K562 (cell line): ENCODE measurements at regions not wholly inside any gene's neighbourhood (a gene's known extent, or its start where the extent isn't known, plus 50 kb on each side); places are given as distances from the start of the nearest gene placed in this dataset.

Source experiments
- CCAR2 ChIP-seq: fragments of 200-400 bp; formaldehyde crosslinking; IDR thresholded peaks from 2 replicates; pipeline ENCODE4 v1.6.1; 2017; ENCODE audit warnings: mild to moderate bottlenecking, low read depth, low read length
- EGR1 ChIP-seq: fragments of 450-650 bp; conservative IDR thresholded peaks from 2 replicates; pipeline ENCODE4 v1.6.1; 2017; ENCODE audit warnings: mild to moderate bottlenecking
- GABPB1 ChIP-seq: sonication (generic); formaldehyde crosslinking; IDR thresholded peaks from 2 replicates; pipeline ENCODE4 v1.8.0; 2022; ENCODE audit warnings: mild to moderate bottlenecking, missing genetic modification reagents
- NFATC3 ChIP-seq: fragments of 450-650 bp; IDR thresholded peaks from 2 replicates; pipeline ENCODE4 v1.6.1; 2017; ENCODE audit warnings: mild to moderate bottlenecking
- NFRKB ChIP-seq: fragments of 450-650 bp; IDR thresholded peaks from 2 replicates; pipeline ENCODE4 v1.6.1; 2016; ENCODE audit warnings: low read depth
- ZZZ3 ChIP-seq: fragments of 450-650 bp; IDR thresholded peaks from 2 replicates; pipeline ENCODE4 v1.6.1; 2016; ENCODE audit warnings: antibody characterized with exemption, mild to moderate bottlenecking, moderate library complexity
- TF ChIP-seq, protein P1 (sequence below): sonication (generic); formaldehyde crosslinking; IDR thresholded peaks from 2 replicates; pipeline ENCODE4 v1.8.1; 2023; ENCODE audit warnings: mild to moderate bottlenecking, missing genetic modification reagents, moderate library complexity
- TF ChIP-seq, protein P2 (sequence below): fragments of 450-650 bp; formaldehyde crosslinking; IDR thresholded peaks from 2 replicates; pipeline ENCODE4 v1.4.0; 2022; ENCODE audit warnings: mild to moderate bottlenecking, moderate library complexity
- TF ChIP-seq, protein P3 (sequence below), 3 experiments: IDR thresholded peaks in 2 of 3; conservative IDR thresholded peaks in 1 of 3; 2 replicates each; pipeline ENCODE4 v1.5.1; 2011 to 2012; ENCODE audit warnings: low read length in 3 of 3, mild to moderate bottlenecking in 3 of 3, control low read depth in 2 of 3, improper control_type of control experiment in 1 of 3, inconsistent platforms in 1 of 3, low read depth in 1 of 3, mixed read lengths in 1 of 3, moderate library complexity in 1 of 3; ENCODE audit not compliant: insufficient read depth in 2 of 3
- TF ChIP-seq, protein P4 (sequence below): fragments of 150-350 bp; IDR thresholded peaks from 2 replicates; pipeline ENCODE4 v1.6.1; 2014; ENCODE audit warnings: low read depth, mild to moderate bottlenecking, low read length, borderline replicate concordance

DNA sequence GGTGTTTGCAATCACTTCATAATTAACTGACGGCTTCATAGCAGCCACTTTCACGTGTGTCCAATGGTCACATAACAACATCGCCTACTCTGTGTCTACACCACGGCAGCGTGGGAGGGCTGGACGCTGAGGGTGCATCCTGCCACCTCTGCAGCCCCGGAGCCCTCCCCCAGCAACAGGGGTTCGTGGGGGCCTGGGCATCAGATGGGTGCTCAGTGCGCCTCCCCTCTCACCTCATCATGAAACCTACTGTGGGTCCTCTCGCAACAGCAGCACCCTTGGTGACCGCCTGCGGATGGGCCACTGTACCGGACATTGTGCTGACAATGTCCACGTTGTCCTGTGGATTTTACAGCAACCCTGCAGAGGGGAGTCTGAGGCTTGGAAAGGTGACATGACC, 193.5 kb downstream of the UQCRFS1 start:
- no peak for TF ChIP-seq CCAR2
- TF ChIP-seq, protein P1, sequence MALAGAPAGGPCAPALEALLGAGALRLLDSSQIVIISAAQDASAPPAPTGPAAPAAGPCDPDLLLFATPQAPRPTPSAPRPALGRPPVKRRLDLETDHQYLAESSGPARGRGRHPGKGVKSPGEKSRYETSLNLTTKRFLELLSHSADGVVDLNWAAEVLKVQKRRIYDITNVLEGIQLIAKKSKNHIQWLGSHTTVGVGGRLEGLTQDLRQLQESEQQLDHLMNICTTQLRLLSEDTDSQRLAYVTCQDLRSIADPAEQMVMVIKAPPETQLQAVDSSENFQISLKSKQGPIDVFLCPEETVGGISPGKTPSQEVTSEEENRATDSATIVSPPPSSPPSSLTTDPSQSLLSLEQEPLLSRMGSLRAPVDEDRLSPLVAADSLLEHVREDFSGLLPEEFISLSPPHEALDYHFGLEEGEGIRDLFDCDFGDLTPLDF (CRISPR knock-in tag): no peak
- no peak for TF ChIP-seq GABPB1 (CRISPR knock-in tag)
- TF ChIP-seq, protein P2, sequence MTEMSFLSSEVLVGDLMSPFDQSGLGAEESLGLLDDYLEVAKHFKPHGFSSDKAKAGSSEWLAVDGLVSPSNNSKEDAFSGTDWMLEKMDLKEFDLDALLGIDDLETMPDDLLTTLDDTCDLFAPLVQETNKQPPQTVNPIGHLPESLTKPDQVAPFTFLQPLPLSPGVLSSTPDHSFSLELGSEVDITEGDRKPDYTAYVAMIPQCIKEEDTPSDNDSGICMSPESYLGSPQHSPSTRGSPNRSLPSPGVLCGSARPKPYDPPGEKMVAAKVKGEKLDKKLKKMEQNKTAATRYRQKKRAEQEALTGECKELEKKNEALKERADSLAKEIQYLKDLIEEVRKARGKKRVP (CRISPR knock-in tag): no peak
- TF ChIP-seq EGR1: no peak
- TF ChIP-seq, protein P3, sequence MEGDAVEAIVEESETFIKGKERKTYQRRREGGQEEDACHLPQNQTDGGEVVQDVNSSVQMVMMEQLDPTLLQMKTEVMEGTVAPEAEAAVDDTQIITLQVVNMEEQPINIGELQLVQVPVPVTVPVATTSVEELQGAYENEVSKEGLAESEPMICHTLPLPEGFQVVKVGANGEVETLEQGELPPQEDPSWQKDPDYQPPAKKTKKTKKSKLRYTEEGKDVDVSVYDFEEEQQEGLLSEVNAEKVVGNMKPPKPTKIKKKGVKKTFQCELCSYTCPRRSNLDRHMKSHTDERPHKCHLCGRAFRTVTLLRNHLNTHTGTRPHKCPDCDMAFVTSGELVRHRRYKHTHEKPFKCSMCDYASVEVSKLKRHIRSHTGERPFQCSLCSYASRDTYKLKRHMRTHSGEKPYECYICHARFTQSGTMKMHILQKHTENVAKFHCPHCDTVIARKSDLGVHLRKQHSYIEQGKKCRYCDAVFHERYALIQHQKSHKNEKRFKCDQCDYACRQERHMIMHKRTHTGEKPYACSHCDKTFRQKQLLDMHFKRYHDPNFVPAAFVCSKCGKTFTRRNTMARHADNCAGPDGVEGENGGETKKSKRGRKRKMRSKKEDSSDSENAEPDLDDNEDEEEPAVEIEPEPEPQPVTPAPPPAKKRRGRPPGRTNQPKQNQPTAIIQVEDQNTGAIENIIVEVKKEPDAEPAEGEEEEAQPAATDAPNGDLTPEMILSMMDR (IDR thresholded peaks at IDR 0.05 in 2 of 3, conservative IDR thresholded peaks at IDR 0.05 in 1 of 3; ENCODE audit: insufficient read depth in 2 of 3, low read depth in 1 of 3, low read length in 3 of 3): no peak
- no peak for TF ChIP-seq ZZZ3
- TF ChIP-seq, protein P4, sequence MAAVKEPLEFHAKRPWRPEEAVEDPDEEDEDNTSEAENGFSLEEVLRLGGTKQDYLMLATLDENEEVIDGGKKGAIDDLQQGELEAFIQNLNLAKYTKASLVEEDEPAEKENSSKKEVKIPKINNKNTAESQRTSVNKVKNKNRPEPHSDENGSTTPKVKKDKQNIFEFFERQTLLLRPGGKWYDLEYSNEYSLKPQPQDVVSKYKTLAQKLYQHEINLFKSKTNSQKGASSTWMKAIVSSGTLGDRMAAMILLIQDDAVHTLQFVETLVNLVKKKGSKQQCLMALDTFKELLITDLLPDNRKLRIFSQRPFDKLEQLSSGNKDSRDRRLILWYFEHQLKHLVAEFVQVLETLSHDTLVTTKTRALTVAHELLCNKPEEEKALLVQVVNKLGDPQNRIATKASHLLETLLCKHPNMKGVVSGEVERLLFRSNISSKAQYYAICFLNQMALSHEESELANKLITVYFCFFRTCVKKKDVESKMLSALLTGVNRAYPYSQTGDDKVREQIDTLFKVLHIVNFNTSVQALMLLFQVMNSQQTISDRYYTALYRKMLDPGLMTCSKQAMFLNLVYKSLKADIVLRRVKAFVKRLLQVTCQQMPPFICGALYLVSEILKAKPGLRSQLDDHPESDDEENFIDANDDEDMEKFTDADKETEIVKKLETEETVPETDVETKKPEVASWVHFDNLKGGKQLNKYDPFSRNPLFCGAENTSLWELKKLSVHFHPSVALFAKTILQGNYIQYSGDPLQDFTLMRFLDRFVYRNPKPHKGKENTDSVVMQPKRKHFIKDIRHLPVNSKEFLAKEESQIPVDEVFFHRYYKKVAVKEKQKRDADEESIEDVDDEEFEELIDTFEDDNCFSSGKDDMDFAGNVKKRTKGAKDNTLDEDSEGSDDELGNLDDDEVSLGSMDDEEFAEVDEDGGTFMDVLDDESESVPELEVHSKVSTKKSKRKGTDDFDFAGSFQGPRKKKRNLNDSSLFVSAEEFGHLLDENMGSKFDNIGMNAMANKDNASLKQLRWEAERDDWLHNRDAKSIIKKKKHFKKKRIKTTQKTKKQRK: no peak
- no peak for TF ChIP-seq NFATC3
- no peak for TF ChIP-seq NFRKB
